HCT116 (cell line): ENCODE measurements at regions not wholly inside any gene's neighbourhood (a gene's known extent, or its start where the extent isn't known, plus 50 kb on each side); places are given as distances from the start of the nearest gene placed in this dataset.
"Not testable (repeated sequence)": the region's sequence is repeated elsewhere in the genome, so short reads cannot be mapped to it uniquely, and the experiment has no call there.

Experiments used
- ATAC-seq: fragments of 200-7000 bp; cut with Tn5 transposase; 2 replicates; pipeline ENCODE4 v1.9.1; 2020; ENCODE audit warnings: mild to moderate bottlenecking, moderate library complexity
- BruUV-seq: library from RNA; stranded (reverse); fragments of 400-500 nt; replicated peaks from 2 replicates; lab custom pipeline; 2021; lab: Mats Ljungman, UMichigan
- CTCF ChIA-PET: fragments of 300-600 bp; sonication (Branson Sonifier 250); formaldehyde crosslinking; loops from one replicate; lab custom pipeline; 2021; ENCODE audit warnings: antibody characterized with exemption; lab: Charles Lee
- POLR2A ChIA-PET: fragments of 300-600, 350-600 bp; sonication (Branson Sonifier 250); formaldehyde crosslinking; loops from one replicate; lab custom pipeline; 2021; ENCODE audit warnings: antibody characterized with exemption; lab: Charles Lee
- RAD21 ChIA-PET, 2 experiments: fragments of 300-600 bp; sonication (Branson Sonifier 250); formaldehyde crosslinking; loops; one replicate each; lab custom pipeline; 2023; ENCODE audit warnings: low total read pairs in 2 of 2; ENCODE audit not compliant: uncharacterized antibody in 2 of 2, unreplicated experiment in 2 of 2, low non-redundant PET in 1 of 2; lab: Charles Lee
- DNase-seq: peaks from one replicate; pipeline ENCODE4 v3.0.0-alpha.2; 2010; ENCODE audit warnings: low read depth, low spot score
- H2AFZ ChIP-seq: fragments of 200-600 bp; shearing (Covaris generic), sonication (generic); 2 replicates; pipeline ENCODE4 v1.6.1; 2017; ENCODE audit warnings: low read depth, mixed run types, mixed read lengths, antibody characterized with exemption, low read length; ENCODE audit not compliant: poor library complexity, severe bottlenecking
- H3K27ac ChIP-seq: 2 replicates; pipeline ENCODE4 v1.5.1; 2012; ENCODE audit warnings: low read depth, low read length
- H3K27me3 ChIP-seq: fragments of 200-600 bp; sonication (generic); 2 replicates; pipeline ENCODE4 v1.6.1; 2016; ENCODE audit warnings: mixed run types, low read length, mixed read lengths; ENCODE audit not compliant: insufficient read depth
- H3K36me3 ChIP-seq, 2 experiments: fragments of 200-500 bp in 1 of 2; fragments of 200-600 bp in 1 of 2; sonication (Bioruptor generic) in 1 of 2; sonication (generic) in 1 of 2; 2 replicates each; pipeline versions ENCODE4 v1.5.1 to v1.6.1; 2014 to 2016; ENCODE audit warnings: low read length in 2 of 2, inconsistent platforms in 1 of 2, mixed read lengths in 1 of 2, mixed run types in 1 of 2; ENCODE audit not compliant: insufficient read depth in 2 of 2, control insufficient read depth in 1 of 2
- H3K4me1 ChIP-seq, 2 experiments: fragments of 200-600 bp in 1 of 2; sonication (generic) in 1 of 2; 2 replicates each; pipeline versions ENCODE4 v1.5.1 to v1.6.1; 2012 to 2017; ENCODE audit warnings: low read length in 2 of 2, inconsistent platforms in 1 of 2, mild to moderate bottlenecking in 1 of 2, mixed read lengths in 1 of 2, mixed run types in 1 of 2, moderate library complexity in 1 of 2; ENCODE audit not compliant: insufficient read depth in 2 of 2, control insufficient read depth in 1 of 2
- H3K4me2 ChIP-seq: fragments of 200-600 bp; sonication (generic); 2 replicates; pipeline ENCODE4 v1.6.1; 2017; ENCODE audit warnings: mixed run types, low read length, mixed read lengths
- H3K4me3 ChIP-seq, 2 experiments: fragments of 200-600 bp in 1 of 2; sonication (generic) in 1 of 2; replicated peaks in 1 of 2; 2 replicates each; pipeline ENCODE4 v1.5.1; 2011 to 2016; ENCODE audit warnings: low read length in 2 of 2, control low read depth in 1 of 2, low read depth in 1 of 2, mild to moderate bottlenecking in 1 of 2, mixed read lengths in 1 of 2, mixed run types in 1 of 2
- H3K79me2 ChIP-seq: fragments of 200-600 bp; sonication (generic); 2 replicates; pipeline ENCODE4 v1.6.1; 2017; ENCODE audit warnings: mild to moderate bottlenecking, mixed run types, low read length, moderate library complexity, mixed read lengths; ENCODE audit not compliant: insufficient read depth
- H3K9ac ChIP-seq: fragments of 200-600 bp; sonication (generic); 2 replicates; pipeline ENCODE4 v1.6.1; 2016; ENCODE audit warnings: low read length, mixed read lengths
- H3K9me2 ChIP-seq: fragments of 200-600 bp; sonication (generic), shearing (Covaris generic); 2 replicates; pipeline ENCODE4 v1.6.1; 2017; ENCODE audit warnings: mixed run types, mild to moderate bottlenecking, moderate library complexity; ENCODE audit not compliant: insufficient read depth
- H3K9me3 ChIP-seq, 2 experiments: fragments of 200-500 bp in 1 of 2; fragments of 200-600 bp in 1 of 2; sonication (Bioruptor generic) in 1 of 2; sonication (generic) in 1 of 2; 2 replicates each; pipeline ENCODE4 v1.6.1; 2014 to 2017; ENCODE audit warnings: low read length in 2 of 2, mixed read lengths in 2 of 2, inconsistent platforms in 1 of 2, low read depth in 1 of 2, mild to moderate bottlenecking in 1 of 2, mixed run types in 1 of 2, moderate library complexity in 1 of 2; ENCODE audit not compliant: control insufficient read depth in 1 of 2, insufficient read depth in 1 of 2
- H4K20me1 ChIP-seq: fragments of 200-600 bp; sonication (generic), shearing (Covaris generic); 2 replicates; pipeline ENCODE4 v1.6.1; 2017; ENCODE audit warnings: mixed run types, mild to moderate bottlenecking, moderate library complexity; ENCODE audit not compliant: insufficient read depth
- ELF1 ChIP-seq: IDR thresholded peaks from 2 replicates; pipeline ENCODE4 v1.6.1; 2012; ENCODE audit warnings: low read depth, borderline replicate concordance
- EZH2 ChIP-seq: fragments of 200-600 bp; sonication (generic); IDR thresholded peaks from 2 replicates; pipeline ENCODE4 v1.6.1; 2017; ENCODE audit warnings: antibody characterized with exemption, mixed run types
- EZH2phosphoT487 ChIP-seq: fragments of 200-600 bp; IDR thresholded peaks from 2 replicates; pipeline ENCODE4 v1.6.1; 2018; ENCODE audit warnings: antibody characterized with exemption, borderline replicate concordance
- FOSL1 ChIP-seq: IDR thresholded peaks from 2 replicates; pipeline ENCODE4 v1.6.1; 2012; ENCODE audit warnings: low read depth
- POLR2AphosphoS5 ChIP-seq: IDR thresholded peaks from 2 replicates; pipeline ENCODE4 v1.6.1; 2011; ENCODE audit warnings: mild to moderate bottlenecking, low read depth, low read length, moderate library complexity
- SP1 ChIP-seq: IDR thresholded peaks from 2 replicates; pipeline ENCODE4 v1.6.1; 2012; ENCODE audit warnings: low read depth
- SRF ChIP-seq: IDR thresholded peaks from 2 replicates; pipeline ENCODE4 v1.6.1; 2012; ENCODE audit warnings: low read depth
- TCF7L2 ChIP-seq: IDR thresholded peaks from 2 replicates; pipeline ENCODE4 v1.7.0; 2011; ENCODE audit warnings: borderline replicate concordance, inconsistent platforms; ENCODE audit not compliant: insufficient read depth, insufficient read length; ENCODE audit errors: extremely low read depth
- YY1 ChIP-seq: IDR thresholded peaks from 2 replicates; pipeline ENCODE4 v1.6.1; 2011; ENCODE audit warnings: low read length, low read depth, moderate library complexity, mild to moderate bottlenecking; ENCODE audit not compliant: insufficient replicate concordance; ENCODE audit errors: extremely low read depth
- ZFX ChIP-seq: fragments of 450-650 bp; IDR thresholded peaks from 2 replicates; pipeline ENCODE4 v1.6.1; 2017
- intact Hi-C: fragments of 100-400 bp; cut with micrococcal nuclease; formaldehyde crosslinking; loops from 2 replicates; pipeline ENCODE4 v1.10.0; 2022
- TF ChIP-seq, protein P1 (sequence below), 3 experiments: fragments of 200-600 bp in 1 of 3; sonication (generic) in 1 of 3; IDR thresholded peaks in 2 of 3; conservative IDR thresholded peaks in 1 of 3; 2 replicates each; pipeline ENCODE4 v1.5.1; 2012 to 2017; ENCODE audit warnings: low read depth in 2 of 3, low read length in 2 of 3, antibody characterized with exemption in 1 of 3, borderline replicate concordance in 1 of 3, control low read depth in 1 of 3, mild to moderate bottlenecking in 1 of 3, mixed read lengths in 1 of 3, mixed run types in 1 of 3, moderate library complexity in 1 of 3; ENCODE audit not compliant: insufficient read depth in 1 of 3
- TF ChIP-seq, protein P2 (sequence below): IDR thresholded peaks from 2 replicates; pipeline ENCODE4 v1.6.1; 2012
- TF ChIP-seq, protein P3 (sequence below): IDR thresholded peaks from 2 replicates; pipeline ENCODE4 v1.6.1; 2012
- TF ChIP-seq, protein P4 (sequence below): IDR thresholded peaks from 2 replicates; pipeline ENCODE4 v1.6.1; 2012; ENCODE audit warnings: low read depth

DNA sequence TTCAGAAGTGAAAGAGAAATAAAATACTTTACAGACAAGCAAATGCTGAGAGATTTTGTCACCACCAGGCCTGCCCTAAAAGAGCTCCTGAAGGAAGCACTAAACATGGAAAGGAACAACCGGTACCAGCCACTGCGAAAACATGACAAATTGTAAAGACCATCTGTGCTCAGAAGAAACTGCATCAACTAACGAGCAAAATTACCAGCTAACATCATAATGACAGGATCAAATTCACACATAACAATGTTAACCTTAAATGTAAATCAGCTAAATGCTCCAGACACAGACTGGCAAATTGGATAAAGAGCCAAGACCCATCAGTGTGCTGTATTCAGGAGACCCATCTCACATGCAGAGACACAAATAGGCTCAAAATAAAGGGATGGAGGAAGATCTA lies 333.8 kb upstream of the CDH10 start:
- H3K36me3 ChIP-seq, H3K27ac ChIP-seq, RAD21 ChIA-PET, H4K20me1 ChIP-seq, CTCF ChIA-PET, intact Hi-C loops, DNase-seq, POLR2A ChIA-PET, H3K9ac ChIP-seq, H3K4me2 ChIP-seq, H3K4me3 ChIP-seq, H3K4me1 ChIP-seq, H3K79me2 ChIP-seq, H3K9me3 ChIP-seq, H2AFZ ChIP-seq, ATAC-seq, H3K9me2 ChIP-seq, H3K27me3 ChIP-seq, BruUV-seq: not testable (repeated sequence)

DNA sequence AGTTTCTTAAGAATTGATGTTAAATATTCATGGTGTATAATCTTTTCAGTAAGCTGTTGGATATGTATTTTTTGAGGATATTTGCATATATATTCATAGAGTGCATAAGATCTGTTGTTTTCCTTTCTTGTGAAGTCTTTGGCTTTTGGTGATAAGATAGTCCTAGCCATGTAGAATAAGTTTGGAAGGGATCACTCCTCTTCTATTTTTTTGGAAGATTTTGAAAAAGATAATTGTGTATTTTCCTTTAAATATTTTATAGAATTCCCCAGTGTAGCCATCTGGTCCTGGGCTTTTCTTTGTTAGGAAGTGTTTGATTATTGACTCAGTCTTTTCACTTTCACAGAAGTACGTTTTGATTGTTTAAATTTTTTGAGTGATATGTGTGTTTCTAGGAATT lies 318.8 kb upstream of the CDH10 start:
- RAD21 ChIA-PET, result no interaction called here
- Histone ChIP-seq H3K4me3 (no peak overlapping the region), H3K9ac (no peak overlapping the region), H3K79me2 (no peaks in the 10 kb centered on the region), H3K27me3 (no peaks in the 10 kb centered on the region), H3K27ac (no peak overlapping the region), H3K9me3 (peaks cover 0 to 6% of the 10 kb centered on the region in 2 experiments; a peak in 2 of 4 replicates), H3K9me2 (no peaks in the 10 kb centered on the region), H2AFZ (no peak overlapping the region), H3K4me2 (no peak overlapping the region), H3K4me1 (no peaks in the 10 kb centered on the region), H4K20me1 (no peaks in the 10 kb centered on the region), H3K36me3 (no peaks in the 10 kb centered on the region)
- CTCF ChIA-PET, result no interaction called here
- POLR2A ChIA-PET, result no interaction called here
- intact Hi-C loops, result no loop called here
- no peak for ATAC-seq
- BruUV-seq, result no TSS peak
- DNase-seq, result no peak
- TF ChIP-seq YY1 (no peak), ZFX (no peak), EZH2 (no peak), TCF7L2 (no peak), EZH2phosphoT487 (no peak), SP1 (no peak), POLR2AphosphoS5 (no peak), FOSL1 (no peak), ELF1 (no peak), SRF (no peak)
- TF ChIP-seq, protein P1, sequence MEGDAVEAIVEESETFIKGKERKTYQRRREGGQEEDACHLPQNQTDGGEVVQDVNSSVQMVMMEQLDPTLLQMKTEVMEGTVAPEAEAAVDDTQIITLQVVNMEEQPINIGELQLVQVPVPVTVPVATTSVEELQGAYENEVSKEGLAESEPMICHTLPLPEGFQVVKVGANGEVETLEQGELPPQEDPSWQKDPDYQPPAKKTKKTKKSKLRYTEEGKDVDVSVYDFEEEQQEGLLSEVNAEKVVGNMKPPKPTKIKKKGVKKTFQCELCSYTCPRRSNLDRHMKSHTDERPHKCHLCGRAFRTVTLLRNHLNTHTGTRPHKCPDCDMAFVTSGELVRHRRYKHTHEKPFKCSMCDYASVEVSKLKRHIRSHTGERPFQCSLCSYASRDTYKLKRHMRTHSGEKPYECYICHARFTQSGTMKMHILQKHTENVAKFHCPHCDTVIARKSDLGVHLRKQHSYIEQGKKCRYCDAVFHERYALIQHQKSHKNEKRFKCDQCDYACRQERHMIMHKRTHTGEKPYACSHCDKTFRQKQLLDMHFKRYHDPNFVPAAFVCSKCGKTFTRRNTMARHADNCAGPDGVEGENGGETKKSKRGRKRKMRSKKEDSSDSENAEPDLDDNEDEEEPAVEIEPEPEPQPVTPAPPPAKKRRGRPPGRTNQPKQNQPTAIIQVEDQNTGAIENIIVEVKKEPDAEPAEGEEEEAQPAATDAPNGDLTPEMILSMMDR (IDR thresholded peaks at IDR 0.05 in 2 of 3, conservative IDR thresholded peaks at IDR 0.05 in 1 of 3; ENCODE audit: borderline replicate concordance in 1 of 3, insufficient read depth in 1 of 3, low read depth in 2 of 3, low read length in 2 of 3), result no peak
- TF ChIP-seq, protein P2, sequence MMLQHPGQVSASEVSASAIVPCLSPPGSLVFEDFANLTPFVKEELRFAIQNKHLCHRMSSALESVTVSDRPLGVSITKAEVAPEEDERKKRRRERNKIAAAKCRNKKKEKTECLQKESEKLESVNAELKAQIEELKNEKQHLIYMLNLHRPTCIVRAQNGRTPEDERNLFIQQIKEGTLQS, result no peak
- TF ChIP-seq, protein P3, sequence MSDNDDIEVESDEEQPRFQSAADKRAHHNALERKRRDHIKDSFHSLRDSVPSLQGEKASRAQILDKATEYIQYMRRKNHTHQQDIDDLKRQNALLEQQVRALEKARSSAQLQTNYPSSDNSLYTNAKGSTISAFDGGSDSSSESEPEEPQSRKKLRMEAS, result no peak
- TF ChIP-seq, protein P4, sequence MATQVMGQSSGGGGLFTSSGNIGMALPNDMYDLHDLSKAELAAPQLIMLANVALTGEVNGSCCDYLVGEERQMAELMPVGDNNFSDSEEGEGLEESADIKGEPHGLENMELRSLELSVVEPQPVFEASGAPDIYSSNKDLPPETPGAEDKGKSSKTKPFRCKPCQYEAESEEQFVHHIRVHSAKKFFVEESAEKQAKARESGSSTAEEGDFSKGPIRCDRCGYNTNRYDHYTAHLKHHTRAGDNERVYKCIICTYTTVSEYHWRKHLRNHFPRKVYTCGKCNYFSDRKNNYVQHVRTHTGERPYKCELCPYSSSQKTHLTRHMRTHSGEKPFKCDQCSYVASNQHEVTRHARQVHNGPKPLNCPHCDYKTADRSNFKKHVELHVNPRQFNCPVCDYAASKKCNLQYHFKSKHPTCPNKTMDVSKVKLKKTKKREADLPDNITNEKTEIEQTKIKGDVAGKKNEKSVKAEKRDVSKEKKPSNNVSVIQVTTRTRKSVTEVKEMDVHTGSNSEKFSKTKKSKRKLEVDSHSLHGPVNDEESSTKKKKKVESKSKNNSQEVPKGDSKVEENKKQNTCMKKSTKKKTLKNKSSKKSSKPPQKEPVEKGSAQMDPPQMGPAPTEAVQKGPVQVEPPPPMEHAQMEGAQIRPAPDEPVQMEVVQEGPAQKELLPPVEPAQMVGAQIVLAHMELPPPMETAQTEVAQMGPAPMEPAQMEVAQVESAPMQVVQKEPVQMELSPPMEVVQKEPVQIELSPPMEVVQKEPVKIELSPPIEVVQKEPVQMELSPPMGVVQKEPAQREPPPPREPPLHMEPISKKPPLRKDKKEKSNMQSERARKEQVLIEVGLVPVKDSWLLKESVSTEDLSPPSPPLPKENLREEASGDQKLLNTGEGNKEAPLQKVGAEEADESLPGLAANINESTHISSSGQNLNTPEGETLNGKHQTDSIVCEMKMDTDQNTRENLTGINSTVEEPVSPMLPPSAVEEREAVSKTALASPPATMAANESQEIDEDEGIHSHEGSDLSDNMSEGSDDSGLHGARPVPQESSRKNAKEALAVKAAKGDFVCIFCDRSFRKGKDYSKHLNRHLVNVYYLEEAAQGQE, result no peak
